CD4-positive, alpha-beta T cell treated with Interleukin-1 beta for 1 hour (primary cell): ENCODE measurements at regions not wholly inside any gene's neighbourhood (a gene's known extent, or its start where the extent isn't known, plus 50 kb on each side); places are given as distances from the start of the nearest gene placed in this dataset.
"Not testable (repeated sequence)": the region's sequence is repeated elsewhere in the genome, so short reads cannot be mapped to it uniquely, and the experiment has no call there.

Experiments used
- DNase-seq, 2 donors: peaks; one replicate each; pipeline ENCODE4 v3.0.0-alpha.2; 2020 to 2022

DNA sequence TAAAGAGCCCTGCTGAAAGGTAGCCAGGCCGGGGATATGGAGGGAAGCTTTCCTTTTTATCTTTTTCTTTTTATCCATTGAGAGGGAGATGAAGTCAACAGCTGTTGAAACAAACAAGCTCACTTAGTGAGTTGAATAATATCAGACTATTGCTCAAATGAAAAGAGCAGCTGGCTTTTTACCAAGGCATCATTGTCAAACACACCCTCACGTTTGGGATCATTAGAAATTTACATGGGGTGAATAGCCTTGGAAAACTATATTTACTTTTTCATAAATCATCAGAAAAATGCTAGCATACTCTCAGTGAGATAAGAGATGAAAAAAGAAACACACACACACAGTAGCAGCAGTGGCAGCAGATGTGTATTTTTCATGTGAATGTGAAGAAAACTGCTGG, 71.5 kb upstream of the HNMT start:
- no peak for DNase-seq

DNA sequence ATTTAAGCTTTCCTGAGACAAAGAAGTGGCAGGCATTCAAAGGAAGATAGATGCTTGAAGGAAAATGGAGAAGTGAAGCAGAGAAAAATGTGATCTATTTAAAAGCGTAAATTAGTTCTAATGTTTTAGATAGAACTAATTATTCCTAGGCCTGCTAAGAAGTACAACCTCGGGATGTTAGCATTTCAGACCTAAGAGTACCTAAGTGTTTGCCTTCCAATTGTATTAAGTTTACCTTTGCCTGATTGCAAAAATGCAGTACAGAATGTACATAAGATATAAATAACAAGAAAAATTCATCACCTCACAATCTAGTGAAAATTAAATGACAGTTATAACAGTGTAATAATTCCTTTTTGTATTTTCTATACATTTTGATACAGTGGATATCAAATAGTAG, 71.1 kb upstream of the HNMT start:
- no peak for DNase-seq

DNA sequence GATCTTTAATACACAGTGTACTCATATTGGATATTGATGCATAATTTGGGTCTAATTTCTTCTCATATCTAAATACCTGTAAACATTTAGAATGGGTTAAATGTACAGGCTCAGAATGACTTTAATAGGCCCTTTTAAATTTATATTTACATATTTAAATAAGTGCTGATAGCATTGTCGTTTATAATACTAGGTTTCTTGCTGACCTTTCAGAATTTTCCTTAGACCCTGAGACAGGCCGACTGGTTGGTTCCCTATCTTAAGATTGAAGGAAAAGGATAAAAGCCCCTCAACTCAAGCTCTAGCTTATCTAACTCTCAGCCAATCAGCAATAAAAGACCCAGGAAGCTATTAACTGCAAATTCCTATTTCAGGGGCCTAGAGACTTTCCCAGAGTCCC, 67.8 kb upstream of the HNMT start:
- no peak for DNase-seq

- DNase-seq, result no peak
Measured at GRCh38 chr2:137897082-137897481, 67.2 kb upstream of the HNMT start.

DNA sequence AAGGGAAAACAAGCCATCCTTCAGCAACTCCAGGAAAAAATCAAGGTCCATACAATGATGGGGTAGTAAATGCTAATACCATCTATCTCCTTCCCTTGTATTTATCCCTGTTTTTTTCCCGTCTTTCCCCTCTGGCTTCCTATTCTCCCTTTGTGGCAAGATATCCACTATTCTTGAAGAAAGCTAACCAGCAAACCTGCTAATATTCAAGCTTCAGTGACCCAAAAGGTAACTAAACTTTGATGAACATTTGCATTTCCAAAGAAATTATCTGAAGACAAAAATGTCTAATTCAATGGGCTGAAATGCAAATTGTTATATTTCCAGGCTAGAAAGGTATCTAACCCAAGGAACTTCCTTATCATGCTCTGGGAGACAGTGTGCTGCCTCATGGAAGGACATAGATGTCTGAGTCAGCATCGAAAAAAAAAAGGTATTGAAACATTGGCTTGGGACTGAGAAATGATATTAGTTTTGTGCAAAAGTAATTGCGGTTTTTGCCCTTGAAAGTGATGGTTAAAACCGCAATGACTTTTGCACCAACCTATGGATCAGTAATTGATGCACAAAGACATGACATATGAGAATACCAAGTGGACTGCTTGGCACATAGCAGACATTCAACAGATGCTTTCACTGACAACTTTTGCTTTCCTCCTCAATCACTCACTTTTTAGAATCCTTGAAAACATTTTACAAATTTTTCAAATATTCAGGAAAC, 63.7 kb upstream of the HNMT start:
- no peak for DNase-seq

- no peak for DNase-seq
Measured at GRCh38 chr2:137910641-137911040, 53.6 kb upstream of the HNMT start.

DNA sequence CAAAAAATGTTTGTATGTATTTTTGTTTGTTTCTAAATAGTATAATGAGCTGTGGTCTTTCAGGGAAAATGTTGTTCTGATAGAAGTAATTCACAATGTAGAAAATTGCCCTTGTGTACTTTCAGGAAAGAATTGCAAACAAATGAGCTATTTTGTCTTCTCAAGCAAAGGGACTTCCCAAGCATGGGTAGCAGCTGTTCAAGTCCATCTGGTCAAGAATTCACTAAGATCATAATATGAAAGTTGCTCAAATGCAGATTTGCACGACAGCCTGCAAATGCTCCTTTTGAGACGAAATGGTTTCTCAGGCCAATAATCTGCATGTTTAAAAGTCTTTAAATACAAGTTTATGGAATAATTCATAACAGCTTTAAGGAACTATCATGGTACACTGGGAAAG, 51.9 kb upstream of the HNMT start:
- DNase-seq, result no peak

DNA sequence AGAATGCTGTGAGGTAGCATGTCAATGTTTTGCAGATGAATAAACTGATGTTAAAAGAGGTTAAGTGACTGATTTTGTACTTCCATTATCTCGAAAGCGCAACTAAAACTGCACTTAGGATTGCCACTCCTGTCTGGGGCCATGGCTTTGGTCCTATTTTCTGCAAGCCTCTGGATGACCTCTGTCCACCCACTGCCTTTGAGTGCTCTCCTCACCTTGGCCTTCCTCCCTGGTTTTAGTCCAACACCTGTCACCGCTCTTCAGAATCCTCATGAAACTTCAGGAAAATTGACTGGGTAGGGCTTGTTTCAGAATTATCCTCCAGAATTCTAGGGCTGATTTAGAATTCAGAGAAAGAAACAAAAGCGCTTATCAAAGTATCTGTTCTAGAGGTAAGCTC, 51.1 kb upstream of the HNMT start:
- no peak for DNase-seq

DNA sequence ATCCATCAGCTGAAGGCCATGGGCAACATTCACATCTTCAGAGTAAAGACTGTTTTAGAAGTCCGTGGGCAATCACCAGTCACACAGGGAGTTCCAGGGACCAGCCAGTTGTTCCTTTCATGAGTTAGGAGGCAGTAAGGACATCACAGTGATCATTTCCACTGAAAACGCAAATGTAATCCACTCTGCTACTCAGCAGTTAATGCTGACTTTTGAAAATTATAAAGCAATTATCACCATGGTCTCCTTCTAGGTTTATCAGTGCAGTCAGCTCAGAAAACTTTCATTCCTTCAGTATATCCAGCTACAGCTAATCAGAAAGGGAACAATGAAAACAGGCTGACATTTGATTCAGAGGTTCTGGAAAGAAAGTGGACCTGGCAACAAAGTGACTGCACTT, 50.6 kb upstream of the HNMT start:
- DNase-seq, result not testable (repeated sequence)
